Ovary (tissue), 3 donors: ENCODE measurements at regions not wholly inside any gene's neighbourhood (a gene's known extent, or its start where the extent isn't known, plus 50 kb on each side); places are given as distances from the start of the nearest gene placed in this dataset.

Experiments
- CTCF ChIP-seq, 3 donors: fragments of 450-650 bp in 2 of 3; fragments of 200-600 bp in 1 of 3; IDR thresholded peaks; one replicate each; pipeline versions ENCODE4 v1.5.1 to v1.8.0; 2016 to 2022; ENCODE audit warnings: antibody characterized with exemption in 3 of 3, mild to moderate bottlenecking in 1 of 3
- EP300 ChIP-seq: sonication (generic); formaldehyde crosslinking; IDR thresholded peaks from one replicate; pipeline ENCODE4 v1.6.1; 2017; ENCODE audit warnings: antibody characterized with exemption
- POLR2A ChIP-seq: fragments of 450-650 bp; IDR thresholded peaks from one replicate; pipeline ENCODE4 v1.6.1; 2017; ENCODE audit warnings: antibody characterized with exemption, mild to moderate bottlenecking, moderate library complexity
- donor health status: DM: no; HTN: no; CAD: no.

- TF ChIP-seq CTCF (IDR thresholded peaks at IDR 0.05) (no peak), POLR2A (no peak), EP300 (no peak)
These were observed 1001.8 kb upstream of the CITED2 start for GRCh38 chr6:140376209-140376608.
